ENCODE measurements at regions not wholly inside any gene's neighbourhood (a gene's known extent, or its start where the extent isn't known, plus 50 kb on each side); places are given as distances from the start of the nearest gene placed in this dataset.
"Not testable (repeated sequence)": the region's sequence is repeated elsewhere in the genome, so short reads cannot be mapped to it uniquely, and the experiment has no call there.

GRCh38 chr6:60574723-60575122 lies 1711.3 kb downstream of the KHDRBS2 start:
- DNase-seq: not testable (repeated sequence)

- not testable (repeated sequence) for DNase-seq
These were observed 1713.4 kb downstream of the KHDRBS2 start for GRCh38 chr6:60572607-60573006.

- not testable (repeated sequence) for DNase-seq
These were observed 1714.6 kb downstream of the KHDRBS2 start for GRCh38 chr6:60571293-60572016.

GRCh38 chr6:60570599-60570998 lies 1715.4 kb downstream of the KHDRBS2 start:
- not testable (repeated sequence) for DNase-seq

DNA sequence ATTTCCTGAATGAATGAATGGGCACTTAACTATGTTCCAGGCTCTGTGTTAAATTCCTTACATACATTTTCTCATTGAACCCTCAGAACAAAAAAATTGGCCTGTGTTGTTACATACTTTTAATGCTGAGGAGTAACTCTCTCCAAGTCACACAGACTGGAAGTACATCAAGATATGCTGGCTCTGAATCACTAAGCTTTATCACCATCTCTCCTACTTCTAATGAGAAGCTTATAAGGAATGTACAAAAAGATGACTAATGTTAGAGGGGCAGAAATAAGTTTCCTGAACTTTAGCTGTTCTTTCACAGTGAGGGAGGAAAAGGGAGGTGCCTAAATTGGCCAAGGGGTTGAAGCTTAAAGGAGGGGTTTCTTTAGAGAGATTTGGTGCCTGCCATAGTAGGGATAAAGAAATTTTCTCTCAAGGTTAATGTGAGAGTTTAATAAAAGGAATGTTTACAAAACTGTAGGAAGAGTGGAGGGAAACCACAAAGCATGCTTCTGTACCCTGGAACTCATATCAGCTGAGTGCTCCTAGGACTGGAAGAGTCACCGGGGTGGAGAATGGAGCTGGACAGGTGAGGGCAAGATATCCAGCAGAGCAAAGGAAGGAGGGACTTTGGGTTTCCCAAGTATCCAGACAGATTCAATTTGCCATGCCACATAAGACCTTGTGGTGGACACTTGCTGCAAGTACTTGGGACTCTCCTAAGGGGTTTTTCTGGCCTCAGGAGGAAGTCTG lies 1718.4 kb downstream of the KHDRBS2 start:
- DNase-seq: peak; percentile 0

DNA sequence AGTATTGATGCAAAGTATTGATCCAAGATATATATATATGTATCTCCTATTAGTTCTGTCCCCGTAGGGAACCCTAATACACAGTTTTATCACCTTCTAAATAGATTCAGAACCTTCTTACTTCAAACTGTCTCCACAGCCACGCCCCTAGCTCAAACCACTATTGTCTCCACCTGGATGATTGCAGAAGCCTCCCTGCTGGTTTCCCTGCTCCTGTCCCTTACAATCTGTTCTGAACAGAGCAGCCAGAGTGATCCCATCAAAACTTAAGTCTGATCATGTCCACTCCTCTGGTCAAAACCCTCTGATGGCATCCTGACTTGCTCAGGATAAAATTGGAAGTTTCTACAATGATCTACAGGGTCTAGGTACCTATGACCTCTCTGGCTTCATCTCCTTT lies 1719.6 kb downstream of the KHDRBS2 start:
- DNase-seq: not testable (repeated sequence)

- DNase-seq: not testable (repeated sequence)
These were observed 1726.3 kb downstream of the KHDRBS2 start for GRCh38 chr6:60559702-60560101.

DNA sequence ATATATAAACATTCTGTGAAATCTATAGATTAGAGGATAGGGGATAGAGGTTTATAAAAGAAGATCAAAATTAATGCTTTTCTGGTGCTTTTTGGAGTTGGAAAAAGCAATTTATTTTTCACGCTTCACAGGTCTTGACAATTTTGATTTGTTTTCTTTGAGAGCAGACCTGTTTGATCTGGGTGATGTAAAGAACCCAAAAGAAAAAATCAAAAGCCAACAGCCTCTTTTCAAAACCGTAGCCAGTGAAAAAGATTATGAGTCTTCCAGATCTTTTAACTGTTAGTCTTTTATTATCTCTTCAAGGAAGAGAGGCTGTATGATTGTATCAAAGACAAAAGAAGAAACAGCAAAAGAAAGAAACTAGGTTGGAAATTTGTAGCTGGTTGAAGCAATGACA lies 1738.7 kb downstream of the KHDRBS2 start:
- DNase-seq: not testable (repeated sequence)

DNA sequence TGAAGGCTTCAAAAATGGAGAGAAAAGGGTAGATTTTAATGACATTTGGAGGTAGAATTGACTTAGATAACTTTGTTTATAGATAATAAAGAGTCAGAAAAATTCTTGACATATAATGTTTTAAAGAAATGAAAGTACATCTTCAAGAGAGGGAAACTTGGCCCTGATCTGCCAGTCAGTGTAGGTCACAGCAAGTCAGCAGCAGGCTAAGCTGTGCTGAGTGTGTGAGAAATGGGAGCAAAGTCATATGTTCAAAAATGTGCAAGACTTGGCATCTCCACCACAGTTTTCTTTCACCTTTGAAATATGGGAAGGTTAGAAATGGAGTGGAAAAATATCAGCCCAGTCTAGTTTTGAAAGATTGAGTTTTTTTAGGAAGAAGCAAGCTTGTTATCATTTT lies 1761.3 kb downstream of the KHDRBS2 start:
- not testable (repeated sequence) for DNase-seq

GRCh38 chr6:60477747-60478146 lies 1808.3 kb downstream of the KHDRBS2 start:
- DNase-seq: not testable (repeated sequence)

DNA sequence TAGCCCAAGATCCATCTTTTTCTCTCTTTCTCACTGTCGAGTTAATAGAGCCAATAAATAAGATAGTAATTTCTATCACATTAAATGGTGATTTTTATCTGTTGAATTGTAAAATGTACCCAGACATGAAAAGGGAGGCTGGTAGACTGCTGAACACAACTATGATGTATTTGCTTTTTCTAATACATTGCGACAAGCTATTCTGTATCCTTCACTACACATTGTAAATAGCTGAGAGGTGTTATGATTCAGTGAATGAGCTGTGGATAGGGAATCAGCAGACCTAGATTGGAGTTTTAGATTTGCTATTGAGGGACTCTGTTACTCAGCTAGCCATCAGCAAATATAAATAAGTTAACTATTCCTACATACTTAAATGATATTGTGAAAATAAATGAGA lies 1812.2 kb downstream of the KHDRBS2 start:
- not testable (repeated sequence) for DNase-seq

- DNase-seq: not testable (repeated sequence)
These were observed 1814.6 kb downstream of the KHDRBS2 start for GRCh38 chr6:60471426-60471825.

- DNase-seq: not testable (repeated sequence)
These were observed 1835.6 kb downstream of the KHDRBS2 start for GRCh38 chr6:60450428-60450827.

GRCh38 chr6:60444532-60444931 lies 1841.5 kb downstream of the KHDRBS2 start:
- DNase-seq: not testable (repeated sequence)

DNA sequence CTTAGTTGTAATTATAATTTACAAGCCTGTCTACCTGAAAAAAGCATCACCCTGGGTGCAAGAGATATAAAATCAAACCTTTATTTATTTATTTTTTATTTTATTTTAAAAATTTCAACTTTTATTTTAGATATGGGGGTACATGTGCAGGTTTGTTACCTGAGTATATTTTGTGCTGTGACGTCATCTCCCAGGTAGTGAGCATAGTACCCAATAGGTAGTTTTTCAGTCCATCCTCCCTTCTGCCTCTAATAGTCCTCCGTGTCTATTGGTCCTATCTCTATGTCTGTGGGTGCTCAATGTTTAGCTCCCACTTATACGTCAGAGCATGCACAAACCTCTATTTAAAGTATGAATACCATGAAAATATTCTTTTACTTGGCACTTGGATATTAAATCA lies 1846.3 kb downstream of the KHDRBS2 start:
- DNase-seq: not testable (repeated sequence)

GRCh38 chr6:60422691-60423090 lies 1863.3 kb downstream of the KHDRBS2 start:
- DNase-seq: not testable (repeated sequence)

DNA sequence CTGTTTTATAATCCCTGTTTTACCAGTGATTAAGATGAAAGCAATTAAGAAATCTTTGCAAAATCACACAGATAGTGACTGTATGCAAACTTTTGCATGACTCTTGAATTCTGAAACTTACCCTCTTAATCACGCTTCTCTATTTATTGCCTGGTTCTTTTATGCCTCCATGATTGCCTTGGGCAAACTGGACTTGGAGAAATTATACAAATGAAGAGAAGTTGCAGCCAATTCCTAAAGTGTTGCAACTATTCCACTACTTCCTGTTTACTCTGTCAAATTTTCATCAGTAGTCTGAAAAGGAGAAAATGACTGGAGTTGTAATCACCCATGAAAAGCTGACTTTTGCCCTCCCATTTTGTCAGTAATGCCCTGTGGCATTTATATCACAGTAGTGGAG lies 1869.9 kb downstream of the KHDRBS2 start:
- not testable (repeated sequence) for DNase-seq

DNA sequence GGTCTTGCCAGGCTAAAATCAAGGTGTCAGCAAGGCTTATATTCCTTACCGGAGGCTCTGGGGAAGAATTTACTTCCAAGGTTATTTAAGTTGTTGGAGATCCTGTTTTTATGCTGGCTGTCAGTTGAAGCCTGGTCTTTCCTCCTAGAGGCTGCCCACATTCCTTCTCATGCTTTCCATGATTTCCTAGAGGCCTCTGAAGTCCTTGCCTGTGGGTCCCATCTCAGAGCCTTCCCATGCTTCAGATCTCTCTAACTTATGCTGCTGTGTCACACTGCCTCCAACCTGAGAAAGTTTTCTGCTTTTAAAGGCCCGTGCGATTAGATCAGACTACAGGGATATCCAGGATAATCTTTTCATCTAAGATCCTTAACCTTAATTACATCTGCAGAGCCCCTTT lies 1877.3 kb downstream of the KHDRBS2 start:
- DNase-seq: not testable (repeated sequence)

DNA sequence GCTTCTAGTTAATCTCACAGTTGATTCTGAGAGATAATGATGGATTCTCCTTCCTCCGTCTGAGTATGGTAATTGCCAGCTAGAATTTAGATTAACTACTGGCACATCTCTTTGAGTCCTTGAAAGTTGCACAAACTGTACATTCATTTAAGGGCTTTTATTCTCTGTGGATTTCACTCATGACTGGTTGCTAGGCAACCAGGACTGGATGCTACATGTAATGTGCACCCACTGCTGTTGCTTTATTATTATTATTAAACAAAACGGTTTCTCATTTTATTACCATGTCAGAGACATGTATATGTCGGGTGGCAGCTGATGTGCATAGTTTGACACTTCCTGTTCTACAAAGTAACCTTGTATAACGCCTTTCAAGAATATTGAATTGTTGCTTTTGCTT lies 1882.8 kb downstream of the KHDRBS2 start:
- DNase-seq: not testable (repeated sequence)

GRCh38 chr6:60402490-60402889 lies 1883.5 kb downstream of the KHDRBS2 start:
- not testable (repeated sequence) for DNase-seq

DNA sequence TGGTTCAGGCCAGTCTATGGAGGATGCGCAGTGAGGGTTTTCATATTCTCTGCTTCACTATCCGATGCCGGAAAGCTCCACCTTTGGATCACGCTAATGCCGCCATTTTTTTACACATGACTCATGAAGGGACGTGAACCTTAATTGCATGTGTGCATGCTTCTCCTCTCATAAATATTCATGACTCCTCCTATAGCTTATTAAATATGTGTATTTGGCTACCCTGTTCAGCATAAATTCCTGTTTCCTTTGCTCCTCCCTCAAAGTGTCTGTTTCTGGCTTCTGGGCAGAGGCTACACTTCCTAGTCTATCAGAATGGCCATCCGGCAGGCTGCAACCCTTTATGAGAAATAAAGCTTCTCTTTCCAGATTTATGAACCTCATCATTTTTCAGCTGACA lies 1890.8 kb downstream of the KHDRBS2 start:
- not testable (repeated sequence) for DNase-seq

- not testable (repeated sequence) for DNase-seq
These were observed 1893.1 kb downstream of the KHDRBS2 start for GRCh38 chr6:60392969-60393368.

- not testable (repeated sequence) for DNase-seq
These were observed 1896.9 kb downstream of the KHDRBS2 start for GRCh38 chr6:60389094-60389493.

GRCh38 chr6:60384614-60385013 lies 1901.4 kb downstream of the KHDRBS2 start:
- DNase-seq: not testable (repeated sequence)

Measured in fibroblast of skin of right biceps (primary cell).